Loucy (cell line): ENCODE measurements at regions not wholly inside any gene's neighbourhood (a gene's known extent, or its start where the extent isn't known, plus 50 kb on each side); places are given as distances from the start of the nearest gene placed in this dataset.

ENCODE experiments used
- H2AFZ ChIP-seq: fragments of 200-600 bp; sonication (generic); 2 replicates; pipeline ENCODE4 v1.6.0; 2016; ENCODE audit warnings: antibody characterized with exemption, mild to moderate bottlenecking, low read length, moderate library complexity
- H3F3A ChIP-seq: fragments of 200-600 bp; 2 replicates; pipeline ENCODE4 v1.6.0; 2016; ENCODE audit warnings: antibody characterized with exemption, low read depth, mild to moderate bottlenecking
- H3K27me3 ChIP-seq: fragments of 200-600 bp; sonication (generic); 2 replicates; pipeline ENCODE4 v1.6.1; 2014; ENCODE audit warnings: low read length, mild to moderate bottlenecking; ENCODE audit not compliant: insufficient read depth, poor library complexity, severe bottlenecking
- H3K36me3 ChIP-seq: fragments of 200-600 bp; sonication (generic); 2 replicates; pipeline ENCODE4 v1.6.1; 2016; ENCODE audit warnings: low read length; ENCODE audit not compliant: insufficient read depth
- H3K4me1 ChIP-seq: fragments of 200-600 bp; sonication (generic); 2 replicates; pipeline ENCODE4 v1.5.1; 2014; ENCODE audit warnings: low read length, mild to moderate bottlenecking; ENCODE audit not compliant: insufficient read depth, poor library complexity, severe bottlenecking
- H3K4me2 ChIP-seq: fragments of 200-600 bp; sonication (generic); 2 replicates; pipeline ENCODE4 v1.6.0; 2014; ENCODE audit warnings: antibody characterized with exemption, low read length, low read depth, mild to moderate bottlenecking; ENCODE audit not compliant: poor library complexity, severe bottlenecking
- H3K4me3 ChIP-seq: fragments of 200-600 bp; sonication (generic); 2 replicates; pipeline ENCODE4 v1.5.1; 2014; ENCODE audit warnings: low read length, mild to moderate bottlenecking, mixed read lengths; ENCODE audit not compliant: poor library complexity, severe bottlenecking
- H3K79me2 ChIP-seq: fragments of 200-600 bp; sonication (generic); 2 replicates; pipeline ENCODE4 v1.6.1; 2014; ENCODE audit warnings: low read length; ENCODE audit not compliant: insufficient read depth
- H3K9ac ChIP-seq: fragments of 200-600 bp; sonication (generic); 2 replicates; pipeline ENCODE4 v1.6.0; 2014; ENCODE audit warnings: mild to moderate bottlenecking, low read depth, low read length, moderate library complexity; ENCODE audit not compliant: poor library complexity, severe bottlenecking
- H3K9me2 ChIP-seq: fragments of 200-600 bp; sonication (generic); replicated peaks from 2 replicates; pipeline ENCODE4 v1.6.1; 2016; ENCODE audit warnings: low read depth, low read length, mixed read lengths
- H3K9me3 ChIP-seq: fragments of 200-600 bp; sonication (generic); 2 replicates; pipeline ENCODE4 v1.6.1; 2014; ENCODE audit warnings: mild to moderate bottlenecking, antibody characterized with exemption, low read length, low read depth; ENCODE audit not compliant: insufficient read depth
- H4K20me1 ChIP-seq: fragments of 200-600 bp; sonication (generic); 2 replicates; pipeline ENCODE4 v1.6.0; 2014; ENCODE audit warnings: antibody characterized with exemption, low read length, mild to moderate bottlenecking; ENCODE audit not compliant: insufficient read depth, poor library complexity, severe bottlenecking
- EZH2phosphoT487 ChIP-seq: fragments of 200-600 bp; IDR thresholded peaks from 2 replicates; pipeline ENCODE4 v1.6.1; 2018; ENCODE audit warnings: antibody characterized with exemption, mild to moderate bottlenecking, moderate library complexity, borderline replicate concordance
- TF ChIP-seq, protein P1 (sequence below): fragments of 200-600 bp; sonication (generic); conservative IDR thresholded peaks from 2 replicates; pipeline ENCODE4 v1.5.1; 2014; ENCODE audit warnings: mild to moderate bottlenecking, antibody characterized with exemption, low read length

GRCh38 chr7:127487381-127487780 lies 94.9 kb upstream of the ZNF800 start:
- H4K20me1 ChIP-seq: no peaks in the 10 kb centered on the region
- no peaks in the 10 kb centered on the region for H3F3A ChIP-seq
- H2AFZ ChIP-seq: no peak overlapping the region
- no peaks in the 10 kb centered on the region for H3K36me3 ChIP-seq
- no peak overlapping the region for H3K9ac ChIP-seq
- H3K4me1 ChIP-seq: no peaks in the 10 kb centered on the region
- TF ChIP-seq EZH2phosphoT487: no peak
- TF ChIP-seq, protein P1, sequence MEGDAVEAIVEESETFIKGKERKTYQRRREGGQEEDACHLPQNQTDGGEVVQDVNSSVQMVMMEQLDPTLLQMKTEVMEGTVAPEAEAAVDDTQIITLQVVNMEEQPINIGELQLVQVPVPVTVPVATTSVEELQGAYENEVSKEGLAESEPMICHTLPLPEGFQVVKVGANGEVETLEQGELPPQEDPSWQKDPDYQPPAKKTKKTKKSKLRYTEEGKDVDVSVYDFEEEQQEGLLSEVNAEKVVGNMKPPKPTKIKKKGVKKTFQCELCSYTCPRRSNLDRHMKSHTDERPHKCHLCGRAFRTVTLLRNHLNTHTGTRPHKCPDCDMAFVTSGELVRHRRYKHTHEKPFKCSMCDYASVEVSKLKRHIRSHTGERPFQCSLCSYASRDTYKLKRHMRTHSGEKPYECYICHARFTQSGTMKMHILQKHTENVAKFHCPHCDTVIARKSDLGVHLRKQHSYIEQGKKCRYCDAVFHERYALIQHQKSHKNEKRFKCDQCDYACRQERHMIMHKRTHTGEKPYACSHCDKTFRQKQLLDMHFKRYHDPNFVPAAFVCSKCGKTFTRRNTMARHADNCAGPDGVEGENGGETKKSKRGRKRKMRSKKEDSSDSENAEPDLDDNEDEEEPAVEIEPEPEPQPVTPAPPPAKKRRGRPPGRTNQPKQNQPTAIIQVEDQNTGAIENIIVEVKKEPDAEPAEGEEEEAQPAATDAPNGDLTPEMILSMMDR: no peak
- no peaks in the 10 kb centered on the region for H3K79me2 ChIP-seq
- H3K9me3 ChIP-seq: no peaks in the 10 kb centered on the region
- H3K4me3 ChIP-seq: no peak overlapping the region
- H3K4me2 ChIP-seq: no peak overlapping the region
- peaks cover 3% of the 10 kb centered on the region for H3K27me3 ChIP-seq
- H3K9me2 ChIP-seq: no peaks in the 10 kb centered on the region

DNA sequence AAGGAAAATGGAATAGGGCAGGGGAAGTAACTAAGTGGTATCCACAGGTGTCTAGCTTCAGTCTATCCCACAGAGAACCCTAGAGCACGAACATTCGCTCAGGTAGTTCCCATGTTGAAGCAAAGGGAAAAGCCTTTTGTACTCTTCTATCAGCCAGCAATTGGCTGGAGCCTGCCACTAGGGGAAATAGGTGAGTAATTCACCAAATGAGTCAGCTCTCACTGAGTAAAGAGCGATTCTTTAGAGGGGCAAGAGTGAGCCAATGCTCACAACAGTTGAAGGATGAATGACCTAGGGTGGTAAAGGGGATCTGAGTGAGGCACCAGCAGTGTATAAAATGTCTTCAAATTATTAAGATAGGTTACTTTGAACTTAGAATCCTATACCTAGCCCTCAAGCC lies 94.1 kb upstream of the ZNF800 start:
- H2AFZ ChIP-seq: no peak overlapping the region
- H4K20me1 ChIP-seq: no peaks in the 10 kb centered on the region
- H3K36me3 ChIP-seq: no peaks in the 10 kb centered on the region
- TF ChIP-seq, protein P1: no peak
- TF ChIP-seq EZH2phosphoT487: no peak
- no peaks in the 10 kb centered on the region for H3F3A ChIP-seq
- H3K4me2 ChIP-seq: no peak overlapping the region
- no peak overlapping the region for H3K9ac ChIP-seq
- H3K79me2 ChIP-seq: no peaks in the 10 kb centered on the region
- H3K4me1 ChIP-seq: no peaks in the 10 kb centered on the region
- H3K4me3 ChIP-seq: no peak overlapping the region
- no peaks in the 10 kb centered on the region for H3K9me2 ChIP-seq
- H3K27me3 ChIP-seq: no peaks in the 10 kb centered on the region
- no peaks in the 10 kb centered on the region for H3K9me3 ChIP-seq

GRCh38 chr7:127485482-127485881 lies 93.0 kb upstream of the ZNF800 start:
- Histone ChIP-seq H2AFZ (no peak overlapping the region), H3K9me3 (no peaks in the 10 kb centered on the region), H3F3A (no peaks in the 10 kb centered on the region), H3K9me2 (no peaks in the 10 kb centered on the region), H3K9ac (no peak overlapping the region), H3K4me1 (no peaks in the 10 kb centered on the region), H4K20me1 (no peaks in the 10 kb centered on the region), H3K36me3 (no peaks in the 10 kb centered on the region), H3K79me2 (no peaks in the 10 kb centered on the region), H3K4me2 (no peak overlapping the region), H3K4me3 (no peak overlapping the region), H3K27me3 (no peaks in the 10 kb centered on the region)
- no peak for TF ChIP-seq EZH2phosphoT487
- TF ChIP-seq, protein P1: no peak
